ENCODE measurements at regions not wholly inside any gene's neighbourhood (a gene's known extent, or its start where the extent isn't known, plus 50 kb on each side); places are given as distances from the start of the nearest gene placed in this dataset.
"Not testable (repeated sequence)": the region's sequence is repeated elsewhere in the genome, so short reads cannot be mapped to it uniquely, and the experiment has no call there.

- no peaks in the 10 kb centered on the region for H3K9me3 ChIP-seq
- H3K36me3 ChIP-seq, result no peaks in the 10 kb centered on the region
- no peak overlapping the region for H3K4me3 ChIP-seq
- no peak for DNase-seq
- H3K27ac ChIP-seq, result no peak overlapping the region
- intact Hi-C loops (cut with DNase I), result no loop called here
- TF ChIP-seq POLR2A (IDR thresholded peaks at IDR 0.05) (no peak), EP300 (IDR thresholded peaks at IDR 0.05) (no peak), CTCF (IDR thresholded peaks at IDR 0.05) (no peak)
- 42 to 71% methylated on average over 1 of the region's 1 CpG for WGBS, 2 donors
- no peaks in the 10 kb centered on the region for H3K27me3 ChIP-seq
- no peaks in the 10 kb centered on the region for H3K4me1 ChIP-seq
Observed at GRCh38 chr4:66949419-66949818, 595.9 kb downstream of the CENPC start.

GRCh38 chr4:66946761-66947160 lies 598.5 kb downstream of the CENPC start:
- 80 to 81% methylated on average over 1 of the region's 1 CpG for WGBS, 2 donors
- Histone ChIP-seq H3K4me3 (no peak overlapping the region), H3K4me1 (no peaks in the 10 kb centered on the region), H3K27ac (no peak overlapping the region), H3K9me3 (no peaks in the 10 kb centered on the region), H3K27me3 (no peaks in the 10 kb centered on the region), H3K36me3 (no peaks in the 10 kb centered on the region)
- intact Hi-C loops (cut with DNase I), result no loop called here
- no peak for DNase-seq
- no peak for TF ChIP-seq POLR2AphosphoS5 (IDR thresholded peaks at IDR 0.05)
- TF ChIP-seq CTCF (IDR thresholded peaks at IDR 0.05), result no peak
- TF ChIP-seq POLR2A (IDR thresholded peaks at IDR 0.05), result no peak
- TF ChIP-seq EP300 (IDR thresholded peaks at IDR 0.05), result no peak

- Histone ChIP-seq H3K27ac (no peak overlapping the region), H3K36me3 (no peaks in the 10 kb centered on the region), H3K4me1 (no peaks in the 10 kb centered on the region), H3K4me3 (no peak overlapping the region), H3K9me3 (no peaks in the 10 kb centered on the region), H3K27me3 (no peaks in the 10 kb centered on the region)
- intact Hi-C loops (cut with DNase I), result no loop called here
- TF ChIP-seq POLR2A (IDR thresholded peaks at IDR 0.05), result no peak
- no peak for TF ChIP-seq POLR2AphosphoS5 (IDR thresholded peaks at IDR 0.05)
- no peak for TF ChIP-seq CTCF (IDR thresholded peaks at IDR 0.05)
- TF ChIP-seq EP300 (IDR thresholded peaks at IDR 0.05), result no peak
- DNase-seq, result no peak
- WGBS, 2 donors, result 68 to 75% methylated on average over 4 of the region's 4 CpGs
Observed at GRCh38 chr4:66943112-66943511, 602.2 kb downstream of the CENPC start.

- H3K36me3 ChIP-seq; H3K4me3 ChIP-seq; H3K9me3 ChIP-seq; intact Hi-C loops (cut with DNase I); H3K27ac ChIP-seq; DNase-seq; H3K4me1 ChIP-seq; H3K27me3 ChIP-seq: not testable (repeated sequence)
- 92% methylated on average over 3 of the region's 3 CpGs for WGBS, 2 donors
Observed at GRCh38 chr4:66931981-66932380, 613.3 kb downstream of the CENPC start.

GRCh38 chr4:66930206-66930605 lies 615.1 kb downstream of the CENPC start:
- no peaks in the 10 kb centered on the region for H3K9me3 ChIP-seq
- TF ChIP-seq POLR2A (IDR thresholded peaks at IDR 0.05) (no peak), CTCF (IDR thresholded peaks at IDR 0.05) (no peak), POLR2AphosphoS5 (IDR thresholded peaks at IDR 0.05) (no peak), EP300 (IDR thresholded peaks at IDR 0.05) (no peak)
- DNase-seq, result no peak
- peaks cover 0 to 7% (median 0%) of the 10 kb centered on the region in 4 donors for H3K4me1 ChIP-seq
- H3K4me3 ChIP-seq, result no peak overlapping the region
- no peaks in the 10 kb centered on the region for H3K36me3 ChIP-seq
- intact Hi-C loops (cut with DNase I), result no loop called here
- H3K27me3 ChIP-seq, result no peaks in the 10 kb centered on the region
- no peak overlapping the region for H3K27ac ChIP-seq
